D721Med (cell line): ENCODE measurements at regions not wholly inside any gene's neighbourhood (a gene's known extent, or its start where the extent isn't known, plus 50 kb on each side); places are given as distances from the start of the nearest gene placed in this dataset.

ENCODE experiments used
- DNase-seq: peaks from one replicate; pipeline ENCODE4 v3.0.0; 2011; ENCODE audit warnings: low spot score; ENCODE audit not compliant: insufficient read length
- FAIRE-seq: peaks from 2 replicates; lab custom pipeline; 2011; peaks lifted over from hg19 to GRCh38; lab: Jason Lieb, UNC
- CTCF ChIP-seq: IDR thresholded peaks from 2 replicates; pipeline ENCODE4 v1.5.1; 2012; ENCODE audit warnings: mild to moderate bottlenecking, control low read depth; ENCODE audit not compliant: insufficient read depth; ENCODE audit errors: missing control alignments

GRCh38 chr5:93058309-93058708 lies 522.7 kb downstream of the NR2F1-AS1 start:
- FAIRE-seq, result no peak
- TF ChIP-seq CTCF, result no peak

GRCh38 chr5:93057311-93057710 lies 523.7 kb downstream of the NR2F1-AS1 start:
- no peak for DNase-seq
- TF ChIP-seq CTCF, result no peak
- FAIRE-seq, result no peak

More at GRCh38 chr5:93058309-93058708, 522.7 kb downstream of the NR2F1-AS1 start:
- no peak for DNase-seq

- FAIRE-seq, result no peak
- no peak for TF ChIP-seq CTCF
- no peak for DNase-seq
Observed at GRCh38 chr5:93055971-93056370, 525.0 kb downstream of the NR2F1-AS1 start.

GRCh38 chr5:93055561-93055960 lies 525.5 kb downstream of the NR2F1-AS1 start:
- DNase-seq (no peak), FAIRE-seq (no peak)
- TF ChIP-seq CTCF, result no peak

- no peak for FAIRE-seq
- DNase-seq, result no peak
- TF ChIP-seq CTCF, result no peak
Observed at GRCh38 chr5:93054424-93055163, 526.4 kb downstream of the NR2F1-AS1 start.

GRCh38 chr5:93053825-93054224 lies 527.2 kb downstream of the NR2F1-AS1 start:
- TF ChIP-seq CTCF, result no peak
- no peak for FAIRE-seq
- no peak for DNase-seq

GRCh38 chr5:93048858-93049257 lies 532.2 kb downstream of the NR2F1-AS1 start:
- no peak for TF ChIP-seq CTCF
- DNase-seq (no peak), FAIRE-seq (no peak)
